Transverse colon (tissue), 3 donors: ENCODE measurements at regions not wholly inside any gene's neighbourhood (a gene's known extent, or its start where the extent isn't known, plus 50 kb on each side); places are given as distances from the start of the nearest gene placed in this dataset.

Source experiments
- CTCF ChIP-seq, 5 experiments: fragments of 200-600 bp in 3 of 5; fragments of 450-650 bp in 2 of 5; sonication (generic) in 3 of 5; IDR thresholded peaks; 1 replicate in 2 of 5; 2 replicates in 3 of 5; pipeline ENCODE4 v1.5.1; 2016 to 2017; ENCODE audit warnings: antibody characterized with exemption in 5 of 5, inconsistent platforms in 3 of 5, mild to moderate bottlenecking in 2 of 5, moderate library complexity in 1 of 5
- POLR2A ChIP-seq: fragments of 450-650 bp; IDR thresholded peaks from one replicate; pipeline ENCODE4 v1.6.1; 2016; ENCODE audit warnings: antibody characterized with exemption, mild to moderate bottlenecking, moderate library complexity

GRCh38 chr6:6931071-6932025 lies 176.4 kb upstream of the RREB1 start:
- TF ChIP-seq CTCF (IDR thresholded peaks at IDR 0.05) (no peak), POLR2A (no peak)
